ENCODE measurements at regions not wholly inside any gene's neighbourhood (a gene's known extent, or its start where the extent isn't known, plus 50 kb on each side); places are given as distances from the start of the nearest gene placed in this dataset.

GRCh38 chr2:37871456-37872191, 53.5 kb upstream of the RMDN2 start:
- Histone ChIP-seq H3K36me3 (ENCODE audit: control insufficient read depth, insufficient read depth, low read length) (no peaks in the 10 kb centered on the region), H3K27ac (ENCODE audit: low read depth, low read length) (no peak overlapping the region), H3K4me1 (ENCODE audit: control insufficient read depth, insufficient read depth, low read length) (peaks cover 9% of the 10 kb centered on the region), H3K4me3 (ENCODE audit: low read length) (no peak overlapping the region), H3K9me3 (ENCODE audit: control insufficient read depth, low read length) (no peaks in the 10 kb centered on the region), H3K27me3 (ENCODE audit: control insufficient read depth, insufficient read depth, low read length, poor library complexity, severe bottlenecking) (peaks cover 12% of the 10 kb centered on the region), H3K9ac (ENCODE audit: extremely low read depth, low read length, poor library complexity, severe bottlenecking) (no peak overlapping the region)
- DNase-seq: no peak
- TF ChIP-seq CTCF (conservative IDR thresholded peaks at IDR 0.05): no peak
- peaks cover 28% of the 10 kb centered on the region for H3K27me3 Mint-ChIP-seq (ENCODE audit: insufficient read depth)
- no peak overlapping the region for H3K27ac Mint-ChIP-seq
- no peaks in the 10 kb centered on the region for H3K9me3 Mint-ChIP-seq
- 63 to 89% methylated on average over 1 to 6 of the region's 7 CpGs for WGBS, 2 experiments (ENCODE audit: insufficient coverage in 1 of 2, insufficient read length in 1 of 2)
- H3K36me3 Mint-ChIP-seq (ENCODE audit: low read depth): no peaks in the 10 kb centered on the region
- peaks cover 46% of the 10 kb centered on the region for H3K4me1 Mint-ChIP-seq
- no peak overlapping the region for H3K4me3 Mint-ChIP-seq

- Histone ChIP-seq H3K9me3 (ENCODE audit: control insufficient read depth, low read length) (no peaks in the 10 kb centered on the region), H3K4me3 (ENCODE audit: low read length) (no peak overlapping the region), H3K36me3 (ENCODE audit: control insufficient read depth, insufficient read depth, low read length) (no peaks in the 10 kb centered on the region), H3K4me1 (ENCODE audit: control insufficient read depth, insufficient read depth, low read length) (peaks cover 7% of the 10 kb centered on the region), H3K27me3 (ENCODE audit: control insufficient read depth, insufficient read depth, low read length, poor library complexity, severe bottlenecking) (peaks cover 12% of the 10 kb centered on the region), H3K9ac (ENCODE audit: extremely low read depth, low read length, poor library complexity, severe bottlenecking) (no peak overlapping the region), H3K27ac (ENCODE audit: low read depth, low read length) (no peak overlapping the region)
- DNase-seq: no peak
- H3K27ac Mint-ChIP-seq: no peak overlapping the region
- WGBS, 2 experiments (ENCODE audit: insufficient coverage in 1 of 2, insufficient read length in 1 of 2): 92 to 95% methylated on average over 4 to 5 of the region's 5 CpGs
- peaks cover 43% of the 10 kb centered on the region for H3K4me1 Mint-ChIP-seq
- no peak overlapping the region for H3K4me3 Mint-ChIP-seq
- no peak for TF ChIP-seq CTCF (conservative IDR thresholded peaks at IDR 0.05)
- no peaks in the 10 kb centered on the region for H3K36me3 Mint-ChIP-seq (ENCODE audit: low read depth)
- H3K9me3 Mint-ChIP-seq: no peaks in the 10 kb centered on the region
- peaks cover 28% of the 10 kb centered on the region for H3K27me3 Mint-ChIP-seq (ENCODE audit: insufficient read depth)
These were observed 52.8 kb upstream of the RMDN2 start for GRCh38 chr2:37872192-37872750.

- WGBS, 2 experiments (ENCODE audit: insufficient coverage in 1 of 2, insufficient read length in 1 of 2): 75 to 83% methylated on average over 2 to 3 of the region's 3 CpGs
- DNase-seq: peak; percentile 65
- peaks cover 12% of the 10 kb centered on the region for H3K27me3 ChIP-seq (ENCODE audit: control insufficient read depth, insufficient read depth, low read length, poor library complexity, severe bottlenecking)
- no peak overlapping the region for H3K9ac ChIP-seq (ENCODE audit: extremely low read depth, low read length, poor library complexity, severe bottlenecking)
- no peaks in the 10 kb centered on the region for H3K9me3 ChIP-seq (ENCODE audit: control insufficient read depth, low read length)
- H3K27ac ChIP-seq (ENCODE audit: low read depth, low read length): no peak overlapping the region
- no peaks in the 10 kb centered on the region for H3K36me3 Mint-ChIP-seq (ENCODE audit: low read depth)
- no peak overlapping the region for H3K4me3 Mint-ChIP-seq
- no peaks in the 10 kb centered on the region for H3K36me3 ChIP-seq (ENCODE audit: control insufficient read depth, insufficient read depth, low read length)
- peak; percentile 53 for TF ChIP-seq CTCF (conservative IDR thresholded peaks at IDR 0.05)
- H3K9me3 Mint-ChIP-seq: no peaks in the 10 kb centered on the region
- peaks cover 28% of the 10 kb centered on the region for H3K27me3 Mint-ChIP-seq (ENCODE audit: insufficient read depth)
- H3K4me1 Mint-ChIP-seq: peaks cover 35% of the 10 kb centered on the region
- H3K4me3 ChIP-seq (ENCODE audit: low read length): no peak overlapping the region
- no peak overlapping the region for H3K27ac Mint-ChIP-seq
- peaks cover 7% of the 10 kb centered on the region for H3K4me1 ChIP-seq (ENCODE audit: control insufficient read depth, insufficient read depth, low read length)
These were observed 51.9 kb upstream of the RMDN2 start for GRCh38 chr2:37873229-37873628.

All from endodermal cell (in vitro differentiated cells).